Glutamatergic neuron (in vitro differentiated cells): ENCODE measurements at regions not wholly inside any gene's neighbourhood (a gene's known extent, or its start where the extent isn't known, plus 50 kb on each side); places are given as distances from the start of the nearest gene placed in this dataset.

Experiments used
- DNase-seq: peaks from one replicate; pipeline ENCODE4 v3.0.0; 2022
- H3K27ac Mint-ChIP-seq: one replicate; pipeline ENCODE4 v1.8.0; 2020; ENCODE audit warnings: mild to moderate bottlenecking, mixed read lengths, inconsistent platforms; ENCODE audit not compliant: unreplicated experiment
- H3K27me3 Mint-ChIP-seq: one replicate; pipeline ENCODE4 v1.8.0; 2020; ENCODE audit warnings: mild to moderate bottlenecking, moderate library complexity, mixed read lengths, inconsistent platforms; ENCODE audit not compliant: unreplicated experiment
- H3K36me3 Mint-ChIP-seq: one replicate; pipeline ENCODE4 v1.8.0; 2020; ENCODE audit warnings: mild to moderate bottlenecking, mixed read lengths, inconsistent platforms; ENCODE audit not compliant: unreplicated experiment
- H3K4me1 Mint-ChIP-seq: one replicate; pipeline ENCODE4 v1.8.0; 2020; ENCODE audit warnings: mild to moderate bottlenecking, low read depth, mixed read lengths, inconsistent platforms; ENCODE audit not compliant: unreplicated experiment
- H3K4me3 Mint-ChIP-seq: one replicate; pipeline ENCODE4 v1.8.0; 2020; ENCODE audit warnings: mild to moderate bottlenecking, mixed read lengths, inconsistent platforms; ENCODE audit not compliant: unreplicated experiment
- H3K9me3 Mint-ChIP-seq: one replicate; pipeline ENCODE4 v1.8.0; 2020; ENCODE audit warnings: mild to moderate bottlenecking, moderate library complexity, mixed read lengths, inconsistent platforms; ENCODE audit not compliant: unreplicated experiment
- CTCF ChIP-seq: fragments of 200-600 bp; sonication (generic); IDR thresholded peaks from one replicate; pipeline ENCODE4 v1.5.0; 2021; ENCODE audit not compliant: partially characterized antibody, unreplicated experiment

GRCh38 chr2:14524041-14524802, 108.3 kb upstream of the LRATD1 start:
- TF ChIP-seq CTCF = no peak
- H3K4me1 Mint-ChIP-seq = no peaks in the 10 kb centered on the region
- no peak overlapping the region for H3K4me3 Mint-ChIP-seq

GRCh38 chr2:14524803-14525080, 107.8 kb upstream of the LRATD1 start:
- no peak for TF ChIP-seq CTCF
- Mint-ChIP-seq H3K4me3 (no peak overlapping the region), H3K27me3 (peaks cover 2% of the 10 kb centered on the region), H3K4me1 (no peaks in the 10 kb centered on the region), H3K9me3 (no peaks in the 10 kb centered on the region), H3K27ac (no peak overlapping the region), H3K36me3 (no peaks in the 10 kb centered on the region)
- no peak for DNase-seq

More at GRCh38 chr2:14524041-14524802, 108.3 kb upstream of the LRATD1 start:
- Mint-ChIP-seq H3K9me3 (no peaks in the 10 kb centered on the region), H3K27ac (no peak overlapping the region), H3K36me3 (no peaks in the 10 kb centered on the region), H3K27me3 (peaks cover 2% of the 10 kb centered on the region)
- no peak for DNase-seq

- no peak for TF ChIP-seq CTCF
- Mint-ChIP-seq H3K36me3 (no peaks in the 10 kb centered on the region), H3K9me3 (no peaks in the 10 kb centered on the region), H3K27me3 (no peaks in the 10 kb centered on the region), H3K4me3 (no peak overlapping the region), H3K4me1 (no peaks in the 10 kb centered on the region), H3K27ac (no peak overlapping the region)
- no peak for DNase-seq
Observed at GRCh38 chr2:14530506-14530905, 102.0 kb upstream of the LRATD1 start.

GRCh38 chr2:14533131-14533757, 99.3 kb upstream of the LRATD1 start:
- Mint-ChIP-seq H3K9me3 (no peaks in the 10 kb centered on the region), H3K27ac (no peak overlapping the region), H3K4me1 (no peaks in the 10 kb centered on the region), H3K27me3 (no peaks in the 10 kb centered on the region), H3K4me3 (no peak overlapping the region), H3K36me3 (no peaks in the 10 kb centered on the region)
- no peak for DNase-seq
- TF ChIP-seq CTCF = no peak

GRCh38 chr2:14535156-14535555, 97.4 kb upstream of the LRATD1 start:
- no peaks in the 10 kb centered on the region for H3K36me3 Mint-ChIP-seq
- DNase-seq = no peak
- H3K4me3 Mint-ChIP-seq = no peak overlapping the region
- H3K9me3 Mint-ChIP-seq = no peaks in the 10 kb centered on the region
- H3K27me3 Mint-ChIP-seq = no peaks in the 10 kb centered on the region
- no peak overlapping the region for H3K27ac Mint-ChIP-seq
- no peak for TF ChIP-seq CTCF
- no peaks in the 10 kb centered on the region for H3K4me1 Mint-ChIP-seq
